Endothelial cell of umbilical vein (primary cell): ENCODE measurements at regions not wholly inside any gene's neighbourhood (a gene's known extent, or its start where the extent isn't known, plus 50 kb on each side); places are given as distances from the start of the nearest gene placed in this dataset.

Experiments
- BruUV-seq: library from RNA; stranded (reverse); fragments of 400-500 nt; replicated peaks from 2 replicates; lab custom pipeline; 2021; lab: Mats Ljungman, UMichigan
- CTCF ChIA-PET: fragments of 300-600, 350-600 bp; sonication (Branson Sonifier 250); formaldehyde crosslinking; loops from one replicate; lab custom pipeline; 2021; ENCODE audit warnings: antibody characterized with exemption, inconsistent platforms; lab: Charles Lee
- POLR2A ChIA-PET: fragments of 300-600, 350-600 bp; sonication (Branson Sonifier 250); formaldehyde crosslinking; loops from one replicate; lab custom pipeline; 2021; ENCODE audit warnings: antibody characterized with exemption, inconsistent platforms; lab: Charles Lee
- DNase-seq: peaks from one replicate; pipeline ENCODE4 v3.0.0-alpha.2; 2011; ENCODE audit warnings: low read depth, low spot score
- FAIRE-seq: peaks from 2 replicates; lab custom pipeline; 2011; peaks lifted over from hg19 to GRCh38; lab: Jason Lieb, UNC
- H2AFZ ChIP-seq: 2 replicates; pipeline ENCODE4 v1.6.0; 2012; ENCODE audit warnings: low read depth, low read length, control low read depth, inconsistent platforms
- H3K27ac ChIP-seq: 2 replicates; pipeline ENCODE4 v1.5.1; 2011; ENCODE audit warnings: low read depth, mild to moderate bottlenecking, control low read depth, low read length, moderate library complexity; ENCODE audit not compliant: insufficient read depth
- H3K27me3 ChIP-seq, 2 experiments: 2 replicates each; pipeline versions ENCODE4 v1.6.0 to v1.6.1; 2011; ENCODE audit warnings: low read length in 2 of 2, mixed read lengths in 1 of 2; ENCODE audit not compliant: control insufficient read depth in 2 of 2, insufficient read depth in 2 of 2
- H3K36me3 ChIP-seq, 2 experiments: 2 replicates in 1 of 2; 3 replicates in 1 of 2; pipeline ENCODE4 v1.5.1; 2011; ENCODE audit warnings: low read length in 2 of 2, mild to moderate bottlenecking in 1 of 2, moderate library complexity in 1 of 2; ENCODE audit not compliant: control insufficient read depth in 2 of 2, insufficient read depth in 2 of 2; ENCODE audit errors: extremely low read depth in 1 of 2
- H3K4me1 ChIP-seq: 3 replicates; pipeline ENCODE4 v1.5.1; 2011; ENCODE audit warnings: mild to moderate bottlenecking, low read length; ENCODE audit not compliant: control insufficient read depth, insufficient read depth; ENCODE audit errors: extremely low read depth
- H3K4me2 ChIP-seq: 2 replicates; pipeline ENCODE4 v1.6.1; 2011; ENCODE audit warnings: low read length, control low read depth, mixed read lengths; ENCODE audit not compliant: insufficient read depth
- H3K4me3 ChIP-seq, 3 experiments: fragments of 200-600 bp in 1 of 3; sonication (generic), shearing (Covaris generic) in 1 of 3; replicated peaks in 1 of 3; 2 replicates each; pipeline ENCODE4 v1.5.1; 2011 to 2016; ENCODE audit warnings: control low read depth in 3 of 3, low read length in 3 of 3, mild to moderate bottlenecking in 2 of 3, inconsistent platforms in 1 of 3, low read depth in 1 of 3, moderate library complexity in 1 of 3; ENCODE audit not compliant: insufficient read depth in 1 of 3
- H3K79me2 ChIP-seq: 2 replicates; pipeline ENCODE4 v1.6.0; 2012; ENCODE audit warnings: low read length, inconsistent platforms; ENCODE audit not compliant: control insufficient read depth, insufficient read depth
- H3K9ac ChIP-seq: replicated peaks from 2 replicates; pipeline ENCODE3; 2011; ENCODE audit warnings: low read length, control low read depth; ENCODE audit not compliant: insufficient read depth; ENCODE audit errors: extremely low read depth
- H3K9me1 ChIP-seq: replicated peaks from 3 replicates; pipeline ENCODE4 v1.6.0; 2011; ENCODE audit warnings: mild to moderate bottlenecking, low read length; ENCODE audit not compliant: control insufficient read depth, insufficient read depth; ENCODE audit errors: extremely low read depth
- H3K9me3 ChIP-seq: replicated peaks from 2 replicates; pipeline ENCODE4 v1.5.1; 2012; ENCODE audit warnings: low read length, inconsistent platforms; ENCODE audit not compliant: control insufficient read depth, insufficient read depth
- H4K20me1 ChIP-seq: replicated peaks from 2 replicates; pipeline ENCODE3; 2011; ENCODE audit warnings: mild to moderate bottlenecking, low read length; ENCODE audit not compliant: control insufficient read depth, insufficient read depth; ENCODE audit errors: extremely low read depth
- CTCF ChIP-seq, 2 donors: IDR thresholded peaks; 1 replicate in 1 of 2; 2 replicates in 1 of 2; pipeline ENCODE4 v1.5.1; 2011; ENCODE audit warnings: low read length in 2 of 2, mild to moderate bottlenecking in 2 of 2, moderate library complexity in 2 of 2, control low read depth in 1 of 2, inconsistent platforms in 1 of 2, low read depth in 1 of 2; ENCODE audit not compliant: insufficient read depth in 1 of 2; ENCODE audit errors: extremely low read depth in 1 of 2
- EZH2 ChIP-seq: IDR thresholded peaks from 2 replicates; pipeline ENCODE4 v1.6.1; 2012; ENCODE audit warnings: borderline replicate concordance, low read depth, mild to moderate bottlenecking, moderate library complexity, low read length, inconsistent platforms; ENCODE audit not compliant: severe bottlenecking
- FOS ChIP-seq: IDR thresholded peaks from 2 replicates; pipeline ENCODE4 v1.6.1; 2011; ENCODE audit warnings: mild to moderate bottlenecking, low read length, moderate library complexity, borderline replicate concordance; ENCODE audit not compliant: insufficient read depth
- GATA2 ChIP-seq: IDR thresholded peaks from 2 replicates; pipeline ENCODE4 v1.7.0; 2011; ENCODE audit warnings: low read depth, mild to moderate bottlenecking, moderate library complexity, mixed read lengths, low read length; ENCODE audit not compliant: insufficient read length, insufficient read depth
- JUN ChIP-seq: IDR thresholded peaks from 2 replicates; pipeline ENCODE4 v1.6.1; 2011; ENCODE audit warnings: borderline replicate concordance, low read depth; ENCODE audit not compliant: insufficient read length, insufficient read depth
- MAX ChIP-seq: IDR thresholded peaks from 2 replicates; pipeline ENCODE4 v1.6.1; 2011; ENCODE audit not compliant: insufficient read depth, insufficient read length
- MYC ChIP-seq: IDR thresholded peaks from one replicate; pipeline ENCODE4 v1.6.1; 2011; ENCODE audit warnings: mild to moderate bottlenecking, low read depth, low read length
- POLR2A ChIP-seq: IDR thresholded peaks from 2 replicates; pipeline ENCODE4 v1.6.1; 2012; ENCODE audit warnings: low read depth, mild to moderate bottlenecking, control low read depth, low read length
- POLR2AphosphoS5 ChIP-seq: IDR thresholded peaks from 2 replicates; pipeline ENCODE4 v1.6.1; 2012; ENCODE audit warnings: low read depth, mild to moderate bottlenecking, control low read depth, low read length, moderate library complexity; ENCODE audit not compliant: insufficient read depth
- dilution Hi-C: fragments of 300-500 bp; cut with MboI; formaldehyde crosslinking; loops from one replicate; pipeline ENCODE4 v1.15.0; 2019; ENCODE audit warnings: low sequenced_read_pairs; ENCODE audit not compliant: extremely low pct_ligation_motif_present
- intact Hi-C: fragments of 100-400 bp; cut with micrococcal nuclease; formaldehyde crosslinking; loops from one replicate; pipeline ENCODE4 v1.10.0; 2022

- no peak for DNase-seq
- CTCF ChIA-PET = no interaction called here
- Histone ChIP-seq H3K27ac (no peak overlapping the region), H3K9me3 (no peaks in the 10 kb centered on the region), H3K27me3 (no peaks in the 10 kb centered on the region), H3K4me1 (no peaks in the 10 kb centered on the region), H3K79me2 (no peaks in the 10 kb centered on the region), H3K4me3 (no peak overlapping the region), H2AFZ (no peak overlapping the region), H3K4me2 (no peak overlapping the region), H3K9ac (no peak overlapping the region), H3K36me3 (no peaks in the 10 kb centered on the region), H3K9me1 (no peaks in the 10 kb centered on the region), H4K20me1 (no peaks in the 10 kb centered on the region)
- intact Hi-C loops = no loop called here
- dilution Hi-C loops = no loop called here
- FAIRE-seq = no peak
- POLR2A ChIA-PET = no interaction called here
- TF ChIP-seq FOS (no peak), MYC (no peak), CTCF (IDR thresholded peaks at IDR 0.05; ENCODE audit: extremely low read depth in 1 of 2, insufficient read depth in 1 of 2, low read depth in 1 of 2, low read length in 2 of 2) (no peak)
- no TSS peak for BruUV-seq
Observed at GRCh38 chr6:88304520-88304919, 138.4 kb upstream of the CNR1 start.

GRCh38 chr6:88302769-88303225, 136.7 kb upstream of the CNR1 start:
- BruUV-seq = no TSS peak
- no peak overlapping the region for H3K4me3 ChIP-seq
- H3K4me2 ChIP-seq = no peak overlapping the region
- no peaks in the 10 kb centered on the region for H3K79me2 ChIP-seq
- no peaks in the 10 kb centered on the region for H3K9me1 ChIP-seq
- H3K9ac ChIP-seq = no peak overlapping the region
- POLR2A ChIA-PET = no interaction called here
- no peaks in the 10 kb centered on the region for H4K20me1 ChIP-seq
- no peaks in the 10 kb centered on the region for H3K27me3 ChIP-seq
- intact Hi-C loops (no loop called here), dilution Hi-C loops (no loop called here)
- no peaks in the 10 kb centered on the region for H3K4me1 ChIP-seq
- DNase-seq (no peak), FAIRE-seq (no peak)
- CTCF ChIA-PET = no interaction called here
- no peaks in the 10 kb centered on the region for H3K9me3 ChIP-seq
- no peaks in the 10 kb centered on the region for H3K36me3 ChIP-seq
- no peak for TF ChIP-seq GATA2
- TF ChIP-seq FOS = no peak
- no peak for TF ChIP-seq EZH2
- TF ChIP-seq POLR2A = no peak
- TF ChIP-seq JUN = no peak
- TF ChIP-seq MAX = no peak
- no peak for TF ChIP-seq CTCF (IDR thresholded peaks at IDR 0.05; ENCODE audit: extremely low read depth in 1 of 2, insufficient read depth in 1 of 2, low read depth in 1 of 2, low read length in 2 of 2)
- TF ChIP-seq MYC = no peak
- TF ChIP-seq POLR2AphosphoS5 = no peak
- no peak overlapping the region for H2AFZ ChIP-seq
- H3K27ac ChIP-seq = no peak overlapping the region
